ENCODE measurements at regions not wholly inside any gene's neighbourhood (a gene's known extent, or its start where the extent isn't known, plus 50 kb on each side); places are given as distances from the start of the nearest gene placed in this dataset.

DNA sequence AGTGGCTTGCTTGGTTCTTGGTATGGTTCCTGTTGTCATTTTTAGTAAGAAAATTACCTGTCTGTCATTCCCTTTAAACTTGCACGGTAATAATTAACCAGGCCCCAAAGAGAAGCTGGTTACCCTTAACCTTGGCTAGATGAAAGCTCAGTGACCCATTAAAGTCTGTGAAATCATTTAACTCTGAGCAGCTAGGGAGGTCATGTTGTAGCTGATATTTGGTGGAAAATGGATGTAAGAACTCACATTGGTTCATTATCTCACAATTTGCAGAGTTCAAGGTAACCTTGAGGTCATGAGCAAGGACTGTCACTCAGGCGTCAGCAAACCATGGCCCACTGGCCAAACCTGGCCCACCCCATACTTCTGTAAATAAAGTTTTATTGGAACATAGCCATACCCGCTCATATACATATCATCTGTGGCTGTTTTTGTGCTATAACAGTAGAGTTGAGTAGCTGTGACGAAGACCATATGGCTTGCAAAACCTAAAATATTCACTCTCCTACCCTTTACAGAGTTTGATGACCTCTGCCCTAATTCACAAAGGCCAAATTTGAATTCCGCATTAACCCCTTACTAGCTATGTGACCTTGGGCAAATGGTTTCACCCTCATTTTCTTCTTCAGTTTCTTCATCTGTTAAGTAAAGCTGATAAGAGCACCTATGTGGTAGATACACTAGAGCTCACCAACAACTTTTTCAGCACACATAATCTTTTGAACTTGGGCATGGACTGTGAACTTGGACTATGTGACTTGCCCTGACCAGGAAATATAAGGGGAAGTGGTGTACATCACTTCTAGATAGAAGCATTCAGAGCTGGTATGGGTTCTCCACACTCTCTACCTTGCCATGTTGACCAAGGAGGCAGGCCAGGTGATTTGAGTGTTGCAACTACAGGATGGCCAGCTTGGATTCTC lies 61.5 kb upstream of the CPEB4 start:
- no peaks in the 10 kb centered on the region for H3K36me3 ChIP-seq (ENCODE audit: insufficient read depth, low read length)
- no peak overlapping the region for H3K9ac ChIP-seq (ENCODE audit: insufficient read length)
- H3K27ac ChIP-seq = no peak overlapping the region
- H3K9me3 ChIP-seq (ENCODE audit: low read depth, low read length) = no peaks in the 10 kb centered on the region
- no peak overlapping the region for H3K4me3 ChIP-seq
- TF ChIP-seq FOXP2 (optimal IDR thresholded peaks at IDR 0.05; ENCODE audit: control extremely low read depth, extremely low read length, insufficient read depth) = no peak
- TF ChIP-seq POLR2AphosphoS5 (IDR thresholded peaks at IDR 0.05; ENCODE audit: borderline replicate concordance, low read depth, low read length) = no peak
- TF ChIP-seq EZH2 (IDR thresholded peaks at IDR 0.05) = no peak
- DNase-seq (ENCODE audit: low read depth, low spot score) = no peak

DNA sequence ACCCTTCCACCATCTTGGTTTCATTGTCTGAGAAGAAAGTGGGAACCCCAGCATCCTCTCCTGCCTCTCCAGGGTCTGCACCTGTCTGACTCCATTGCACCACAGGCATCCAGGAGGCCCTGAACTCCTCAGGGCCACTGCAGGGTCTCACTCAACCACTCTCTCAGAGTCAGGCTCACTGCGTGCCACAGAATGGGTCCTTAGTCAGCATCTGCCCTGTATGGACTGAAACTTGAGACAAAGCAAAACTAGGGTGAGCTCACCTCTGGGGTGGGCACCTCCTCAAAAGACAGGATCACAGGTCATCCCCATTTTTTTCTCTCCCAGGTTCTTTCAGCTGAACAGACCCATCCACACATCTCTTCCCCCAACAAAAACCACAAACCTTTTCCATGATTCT lies 59.2 kb upstream of the CPEB4 start:
- Histone ChIP-seq H3K36me3 (ENCODE audit: insufficient read depth, low read length) (no peaks in the 10 kb centered on the region), H3K9ac (ENCODE audit: insufficient read length) (no peak overlapping the region), H3K9me3 (ENCODE audit: low read depth, low read length) (no peaks in the 10 kb centered on the region), H3K27ac (no peak overlapping the region), H3K4me3 (no peak overlapping the region)
- TF ChIP-seq EZH2 (IDR thresholded peaks at IDR 0.05) = no peak
- TF ChIP-seq POLR2AphosphoS5 (IDR thresholded peaks at IDR 0.05; ENCODE audit: borderline replicate concordance, low read depth, low read length) = no peak
- TF ChIP-seq FOXP2 (optimal IDR thresholded peaks at IDR 0.05; ENCODE audit: control extremely low read depth, extremely low read length, insufficient read depth) = no peak
- no peak for DNase-seq (ENCODE audit: low read depth, low spot score)

DNA sequence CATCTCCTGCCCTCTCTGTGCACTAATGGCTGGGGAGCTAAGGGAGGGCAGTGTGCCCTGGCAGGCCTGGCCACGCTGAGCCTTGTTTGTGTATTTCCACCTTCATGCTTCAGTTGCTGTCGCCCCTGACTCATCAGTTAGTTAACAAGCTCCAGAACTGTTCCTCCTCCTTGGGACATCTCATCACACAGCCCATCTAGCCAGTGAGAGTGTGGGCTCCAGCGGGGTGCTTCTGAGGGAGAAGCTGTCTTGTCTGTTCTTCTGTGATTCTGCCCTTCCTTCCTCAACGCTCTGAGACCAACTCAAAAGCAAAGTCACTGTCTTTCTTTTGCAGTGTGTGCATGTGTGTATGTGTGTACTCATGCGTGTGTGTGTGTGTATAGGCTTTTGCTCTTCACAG lies 58.3 kb upstream of the CPEB4 start:
- H3K27ac ChIP-seq = no peak overlapping the region
- DNase-seq (ENCODE audit: low read depth, low spot score) = no peak
- H3K9me3 ChIP-seq (ENCODE audit: low read depth, low read length) = no peaks in the 10 kb centered on the region
- no peaks in the 10 kb centered on the region for H3K36me3 ChIP-seq (ENCODE audit: insufficient read depth, low read length)
- no peak overlapping the region for H3K4me3 ChIP-seq
- TF ChIP-seq FOXP2 (optimal IDR thresholded peaks at IDR 0.05; ENCODE audit: control extremely low read depth, extremely low read length, insufficient read depth) (no peak), EZH2 (IDR thresholded peaks at IDR 0.05) (no peak), POLR2AphosphoS5 (IDR thresholded peaks at IDR 0.05; ENCODE audit: borderline replicate concordance, low read depth, low read length) (no peak)
- H3K9ac ChIP-seq (ENCODE audit: insufficient read length) = no peak overlapping the region

GRCh38 chr5:173830421-173830820 lies 57.7 kb upstream of the CPEB4 start:
- TF ChIP-seq FOXP2 (optimal IDR thresholded peaks at IDR 0.05; ENCODE audit: control extremely low read depth, extremely low read length, insufficient read depth) (no peak), POLR2AphosphoS5 (IDR thresholded peaks at IDR 0.05; ENCODE audit: borderline replicate concordance, low read depth, low read length) (no peak), EZH2 (IDR thresholded peaks at IDR 0.05) (no peak)
- Histone ChIP-seq H3K9ac (ENCODE audit: insufficient read length) (no peak overlapping the region), H3K27ac (no peak overlapping the region), H3K36me3 (ENCODE audit: insufficient read depth, low read length) (no peaks in the 10 kb centered on the region), H3K9me3 (ENCODE audit: low read depth, low read length) (no peaks in the 10 kb centered on the region), H3K4me3 (no peak overlapping the region)
- no peak for DNase-seq (ENCODE audit: low read depth, low spot score)

- Histone ChIP-seq H3K9me3 (ENCODE audit: low read depth, low read length) (no peaks in the 10 kb centered on the region), H3K4me3 (no peak overlapping the region), H3K36me3 (ENCODE audit: insufficient read depth, low read length) (no peaks in the 10 kb centered on the region), H3K27ac (no peak overlapping the region), H3K9ac (ENCODE audit: insufficient read length) (no peak overlapping the region)
- DNase-seq (ENCODE audit: low read depth, low spot score) = no peak
- TF ChIP-seq POLR2AphosphoS5 (IDR thresholded peaks at IDR 0.05; ENCODE audit: borderline replicate concordance, low read depth, low read length) (no peak), FOXP2 (optimal IDR thresholded peaks at IDR 0.05; ENCODE audit: control extremely low read depth, extremely low read length, insufficient read depth) (no peak), EZH2 (IDR thresholded peaks at IDR 0.05) (no peak)
Observed at GRCh38 chr5:173831196-173831914, 56.8 kb upstream of the CPEB4 start.

DNA sequence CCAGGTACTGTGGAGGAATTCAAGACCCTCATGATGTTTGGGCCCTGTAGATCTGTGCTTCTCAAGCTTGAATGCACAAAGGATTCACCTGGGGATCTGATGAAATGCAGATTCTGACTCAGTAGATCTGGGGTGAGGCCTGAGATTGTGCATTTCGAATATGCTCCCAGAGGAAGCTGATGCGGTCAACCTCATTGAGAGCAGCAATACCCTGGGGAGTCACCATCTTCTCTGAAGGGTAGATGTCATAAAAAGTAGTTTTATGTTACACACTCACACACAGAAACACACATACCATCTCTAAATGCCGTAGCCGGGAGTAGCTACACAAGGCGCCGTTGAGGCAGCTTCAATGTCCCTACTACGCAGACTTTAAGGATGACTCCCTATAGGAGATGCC lies 55.8 kb upstream of the CPEB4 start:
- no peak overlapping the region for H3K27ac ChIP-seq
- H3K9me3 ChIP-seq (ENCODE audit: low read depth, low read length) = no peaks in the 10 kb centered on the region
- no peak overlapping the region for H3K9ac ChIP-seq (ENCODE audit: insufficient read length)
- DNase-seq (ENCODE audit: low read depth, low spot score) = no peak
- H3K4me3 ChIP-seq = no peak overlapping the region
- TF ChIP-seq EZH2 (IDR thresholded peaks at IDR 0.05) (no peak), POLR2AphosphoS5 (IDR thresholded peaks at IDR 0.05; ENCODE audit: borderline replicate concordance, low read depth, low read length) (no peak), FOXP2 (optimal IDR thresholded peaks at IDR 0.05; ENCODE audit: control extremely low read depth, extremely low read length, insufficient read depth) (no peak)
- no peaks in the 10 kb centered on the region for H3K36me3 ChIP-seq (ENCODE audit: insufficient read depth, low read length)

DNA sequence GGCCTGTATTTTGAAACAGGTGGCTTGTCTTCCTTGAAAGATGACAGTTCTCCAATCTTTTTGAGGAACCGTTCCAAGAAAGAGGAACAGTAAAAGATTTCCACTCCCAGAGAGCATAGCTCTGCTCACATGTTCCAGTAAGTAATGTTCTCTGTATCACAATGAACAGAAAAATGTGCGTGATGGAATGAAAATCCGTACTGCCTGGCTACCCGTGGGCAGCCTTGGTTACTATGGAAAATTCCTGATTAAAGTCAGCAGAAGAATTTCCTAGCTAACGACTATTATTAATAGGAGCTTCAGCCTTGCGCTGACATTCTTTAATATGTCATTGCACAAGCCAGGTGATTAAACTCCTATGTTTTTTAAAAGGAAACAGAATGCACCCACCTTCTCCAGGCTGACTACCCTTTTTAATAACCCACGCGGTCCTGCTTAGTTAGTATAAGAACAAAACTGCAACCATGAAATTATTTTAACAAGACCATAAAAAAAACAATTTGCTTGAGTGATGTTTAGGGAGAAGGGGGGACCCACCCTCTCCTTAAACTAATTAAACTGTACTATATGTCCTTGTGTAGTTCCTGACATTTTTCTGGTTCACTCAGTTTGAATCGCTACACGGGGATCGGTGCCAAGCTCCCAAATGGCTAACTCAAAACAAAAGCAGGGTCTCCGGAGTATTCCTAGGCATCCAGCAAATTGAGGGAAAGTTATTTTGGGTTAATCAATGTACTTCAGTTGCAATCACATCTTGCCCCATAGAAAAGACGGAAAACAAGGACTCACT lies 54.8 kb upstream of the CPEB4 start:
- H3K9ac ChIP-seq (ENCODE audit: insufficient read length) = no peak overlapping the region
- no peak overlapping the region for H3K27ac ChIP-seq
- no peaks in the 10 kb centered on the region for H3K9me3 ChIP-seq (ENCODE audit: low read depth, low read length)
- TF ChIP-seq FOXP2 (optimal IDR thresholded peaks at IDR 0.05; ENCODE audit: control extremely low read depth, extremely low read length, insufficient read depth) = no peak
- no peak for TF ChIP-seq EZH2 (IDR thresholded peaks at IDR 0.05)
- no peak for TF ChIP-seq POLR2AphosphoS5 (IDR thresholded peaks at IDR 0.05; ENCODE audit: borderline replicate concordance, low read depth, low read length)
- DNase-seq (ENCODE audit: low read depth, low spot score) = no peak
- H3K36me3 ChIP-seq (ENCODE audit: insufficient read depth, low read length) = no peaks in the 10 kb centered on the region
- no peak overlapping the region for H3K4me3 ChIP-seq

All from SK-N-MC (cell line).